Trophoblast cell (in vitro differentiated cells and primary cell): ENCODE measurements at regions not wholly inside any gene's neighbourhood (a gene's known extent, or its start where the extent isn't known, plus 50 kb on each side); places are given as distances from the start of the nearest gene placed in this dataset.

Source experiments
- DNase-seq, 2 donors: peaks; one replicate each; pipeline ENCODE4 v3.0.0-alpha.2; 2016
- H2AFZ ChIP-seq: 2 replicates; pipeline ENCODE4 v1.6.1; 2013; ENCODE audit warnings: low read length, moderate library complexity, mild to moderate bottlenecking; ENCODE audit not compliant: insufficient read depth, poor library complexity
- H2AK5ac ChIP-seq: 2 replicates; pipeline ENCODE4 v1.6.1; 2013; ENCODE audit warnings: mild to moderate bottlenecking, low read length
- H2BK120ac ChIP-seq: 2 replicates; pipeline ENCODE4 v1.6.1; 2013; ENCODE audit warnings: low read length, mild to moderate bottlenecking, moderate library complexity; ENCODE audit not compliant: insufficient read depth, poor library complexity
- H2BK12ac ChIP-seq: 2 replicates; pipeline ENCODE4 v1.6.1; 2013; ENCODE audit warnings: mild to moderate bottlenecking, low read length, moderate library complexity
- H2BK5ac ChIP-seq: 2 replicates; pipeline ENCODE4 v1.6.1; 2013; ENCODE audit warnings: low read length, low read depth, moderate library complexity, mild to moderate bottlenecking; ENCODE audit not compliant: poor library complexity
- H3K14ac ChIP-seq: 2 replicates; pipeline ENCODE4 v1.6.1; 2013; ENCODE audit warnings: mild to moderate bottlenecking, low read length
- H3K18ac ChIP-seq: 2 replicates; pipeline ENCODE4 v1.6.1; 2013; ENCODE audit warnings: mild to moderate bottlenecking, low read length
- H3K23ac ChIP-seq: 2 replicates; pipeline ENCODE4 v1.6.1; 2013; ENCODE audit warnings: low read length
- H3K27ac ChIP-seq: 2 replicates; pipeline ENCODE4 v1.5.1; 2013; ENCODE audit warnings: low read depth, mild to moderate bottlenecking, inconsistent platforms, low read length, moderate library complexity
- H3K27me3 ChIP-seq: 2 replicates; pipeline ENCODE4 v1.6.1; 2013; ENCODE audit warnings: inconsistent platforms, mild to moderate bottlenecking, low read length, moderate library complexity; ENCODE audit not compliant: insufficient read depth
- H3K36me3 ChIP-seq, 2 experiments: 1 replicate in 1 of 2; 2 replicates in 1 of 2; pipeline ENCODE4 v1.6.1; 2013; ENCODE audit warnings: low read length in 2 of 2, mild to moderate bottlenecking in 2 of 2, moderate library complexity in 1 of 2; ENCODE audit not compliant: insufficient read depth in 2 of 2, control insufficient read depth in 1 of 2
- H3K4ac ChIP-seq: 2 replicates; pipeline ENCODE4 v1.6.1; 2013; ENCODE audit warnings: low read depth, mild to moderate bottlenecking, low read length, moderate library complexity
- H3K4me1 ChIP-seq, 2 experiments: 1 replicate in 1 of 2; 2 replicates in 1 of 2; pipeline ENCODE4 v1.6.1; 2013; ENCODE audit warnings: low read length in 2 of 2, mild to moderate bottlenecking in 2 of 2, moderate library complexity in 1 of 2; ENCODE audit not compliant: insufficient read depth in 2 of 2, control insufficient read depth in 1 of 2
- H3K4me2 ChIP-seq: 2 replicates; pipeline ENCODE4 v1.6.1; 2013; ENCODE audit warnings: inconsistent platforms, mild to moderate bottlenecking, low read length, moderate library complexity
- H3K4me3 ChIP-seq: 2 replicates; pipeline ENCODE4 v1.5.1; 2013; ENCODE audit warnings: mild to moderate bottlenecking, low read depth, low read length, inconsistent platforms
- H3K79me1 ChIP-seq: one replicate; pipeline ENCODE4 v1.6.1; 2013; ENCODE audit warnings: low read length
- H3K79me2 ChIP-seq: 2 replicates; pipeline ENCODE4 v1.6.1; 2013; ENCODE audit warnings: low read length, mild to moderate bottlenecking; ENCODE audit not compliant: control insufficient read depth, insufficient read depth, poor library complexity
- H3K9ac ChIP-seq: 2 replicates; pipeline ENCODE4 v1.6.1; 2013; ENCODE audit warnings: mild to moderate bottlenecking, low read length
- H3K9me3 ChIP-seq: 2 replicates; pipeline ENCODE4 v1.6.1; 2013; ENCODE audit warnings: low read depth, mild to moderate bottlenecking, control low read depth, inconsistent platforms, low read length; ENCODE audit not compliant: insufficient read depth
- H4K12ac ChIP-seq: 2 replicates; pipeline ENCODE4 v1.6.1; 2013; ENCODE audit warnings: low read depth, mild to moderate bottlenecking, low read length, moderate library complexity
- H4K8ac ChIP-seq: 2 replicates; pipeline ENCODE4 v1.6.1; 2013; ENCODE audit warnings: low read depth, mild to moderate bottlenecking, low read length, moderate library complexity
- H4K91ac ChIP-seq: one replicate; pipeline ENCODE4 v1.6.1; 2013; ENCODE audit warnings: low read depth, mild to moderate bottlenecking, low read length, moderate library complexity
- WGBS: extraction: QIAGEN DNeasy Blood & Tissue Kit; methylation state at CpG from one replicate; pipeline ENCODE4 v1.1.7; 2013; ENCODE audit warnings: missing lambda C conversion rate; ENCODE audit not compliant: insufficient read length, insufficient coverage; ENCODE audit errors: extremely low coverage; 5-methylcytosine and 5-hydroxymethylcytosine counted together

DNA sequence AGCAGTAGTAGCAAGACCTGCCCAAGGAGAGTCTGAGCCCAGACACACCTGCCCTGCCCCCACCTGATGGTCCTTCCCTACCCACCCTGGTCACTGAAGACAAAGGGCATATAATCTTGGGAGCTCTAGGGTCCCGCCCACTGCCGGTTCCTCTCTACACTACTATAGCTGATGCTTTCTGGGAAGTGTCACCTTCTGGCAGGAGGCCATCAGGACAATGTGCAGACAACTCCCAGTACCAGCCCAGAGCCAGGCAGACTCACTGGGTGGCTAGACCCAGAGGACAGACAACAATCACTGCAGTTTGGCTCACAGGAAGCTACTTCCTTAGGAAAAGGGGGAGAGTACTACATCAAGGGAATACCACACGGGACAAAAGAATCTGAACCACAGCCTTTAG is 312.7 kb downstream of the SPRY1 start:
- H2BK120ac ChIP-seq, result no peak overlapping the region
- H3K27me3 ChIP-seq, result no peaks in the 10 kb centered on the region
- no peak overlapping the region for H4K91ac ChIP-seq
- no peaks in the 10 kb centered on the region for H3K79me1 ChIP-seq
- peaks cover 7% of the 10 kb centered on the region for H3K9me3 ChIP-seq
- no peak overlapping the region for H3K23ac ChIP-seq
- no peaks in the 10 kb centered on the region for H3K79me2 ChIP-seq
- no peak overlapping the region for H2AK5ac ChIP-seq
- H3K4me2 ChIP-seq, result no peak overlapping the region
- no peak overlapping the region for H4K12ac ChIP-seq
- DNase-seq, result no peak
- no peak overlapping the region for H3K14ac ChIP-seq
- no peak overlapping the region for H3K9ac ChIP-seq
- no peak overlapping the region for H3K18ac ChIP-seq
- no peak overlapping the region for H3K4me3 ChIP-seq
- no CpG with 5 or more reads among the region's 3 CpGs for WGBS
- no peak overlapping the region for H4K8ac ChIP-seq
- H3K27ac ChIP-seq, result no peak overlapping the region
- H3K4me1 ChIP-seq, result no peaks in the 10 kb centered on the region
- H2AFZ ChIP-seq, result no peak overlapping the region
- H3K36me3 ChIP-seq, result no peaks in the 10 kb centered on the region
- H2BK5ac ChIP-seq, result no peak overlapping the region
- no peak overlapping the region for H2BK12ac ChIP-seq
- no peak overlapping the region for H3K4ac ChIP-seq

- no peaks in the 10 kb centered on the region for H3K36me3 ChIP-seq
- no peak overlapping the region for H4K8ac ChIP-seq
- DNase-seq, result no peak
- no peak overlapping the region for H3K4me2 ChIP-seq
- H2BK5ac ChIP-seq, result no peak overlapping the region
- no peak overlapping the region for H2AK5ac ChIP-seq
- H3K14ac ChIP-seq, result no peak overlapping the region
- no peak overlapping the region for H3K23ac ChIP-seq
- H3K79me2 ChIP-seq, result no peaks in the 10 kb centered on the region
- H3K4ac ChIP-seq, result no peak overlapping the region
- H2AFZ ChIP-seq, result no peak overlapping the region
- H3K4me3 ChIP-seq, result no peak overlapping the region
- no peaks in the 10 kb centered on the region for H3K79me1 ChIP-seq
- no peak overlapping the region for H3K18ac ChIP-seq
- no peak overlapping the region for H2BK120ac ChIP-seq
- H3K9me3 ChIP-seq, result no peaks in the 10 kb centered on the region
- no peak overlapping the region for H4K91ac ChIP-seq
- H2BK12ac ChIP-seq, result no peak overlapping the region
- no CpG with 5 or more reads among the region's 1 CpG for WGBS
- H4K12ac ChIP-seq, result no peak overlapping the region
- no peak overlapping the region for H3K9ac ChIP-seq
- H3K4me1 ChIP-seq, result no peaks in the 10 kb centered on the region
- no peaks in the 10 kb centered on the region for H3K27me3 ChIP-seq
- no peak overlapping the region for H3K27ac ChIP-seq
Observed at GRCh38 chr4:123731035-123731434, 334.4 kb downstream of the SPRY1 start.

DNA sequence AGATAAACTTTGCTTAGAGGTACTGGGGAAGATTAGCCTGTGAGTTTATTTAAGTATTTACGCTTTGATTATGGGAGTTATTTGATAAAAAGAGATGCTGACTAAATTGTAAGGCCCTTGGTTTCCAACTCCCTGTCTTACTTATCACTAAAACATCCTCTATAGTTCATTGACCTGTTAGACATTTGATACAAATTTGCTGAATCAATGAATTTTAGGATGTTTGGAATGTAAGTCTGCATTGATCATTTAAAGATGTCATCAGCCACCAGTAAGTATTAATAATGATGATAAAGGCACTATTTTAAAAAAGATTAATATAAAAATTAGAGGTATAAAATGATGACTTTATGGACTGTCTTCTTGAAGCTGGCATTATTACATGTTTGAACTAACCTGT is 340.6 kb downstream of the SPRY1 start:
- no peak overlapping the region for H3K14ac ChIP-seq
- H3K79me1 ChIP-seq, result no peaks in the 10 kb centered on the region
- no peaks in the 10 kb centered on the region for H3K9me3 ChIP-seq
- no peak overlapping the region for H2BK5ac ChIP-seq
- no peak overlapping the region for H3K4me3 ChIP-seq
- H3K9ac ChIP-seq, result no peak overlapping the region
- DNase-seq, result no peak
- H3K36me3 ChIP-seq, result no peaks in the 10 kb centered on the region
- no peak overlapping the region for H4K91ac ChIP-seq
- H2AK5ac ChIP-seq, result no peak overlapping the region
- H3K79me2 ChIP-seq, result no peaks in the 10 kb centered on the region
- H4K12ac ChIP-seq, result no peak overlapping the region
- no peak overlapping the region for H2BK12ac ChIP-seq
- no peak overlapping the region for H3K23ac ChIP-seq
- H2AFZ ChIP-seq, result no peak overlapping the region
- WGBS, result no CpG with 5 or more reads among the region's 1 CpG
- H3K4me1 ChIP-seq, result no peaks in the 10 kb centered on the region
- no peak overlapping the region for H3K4me2 ChIP-seq
- H4K8ac ChIP-seq, result no peak overlapping the region
- no peak overlapping the region for H3K27ac ChIP-seq
- H3K27me3 ChIP-seq, result no peaks in the 10 kb centered on the region
- no peak overlapping the region for H2BK120ac ChIP-seq
- H3K4ac ChIP-seq, result no peak overlapping the region
- H3K18ac ChIP-seq, result no peak overlapping the region

- H2AK5ac ChIP-seq, result no peak overlapping the region
- no peak overlapping the region for H3K4me3 ChIP-seq
- no CpG with 5 or more reads among the region's 4 CpGs for WGBS
- no peaks in the 10 kb centered on the region for H3K27me3 ChIP-seq
- no peaks in the 10 kb centered on the region for H3K4me1 ChIP-seq
- H2BK120ac ChIP-seq, result no peak overlapping the region
- no peak overlapping the region for H3K9ac ChIP-seq
- no peak overlapping the region for H3K4ac ChIP-seq
- H4K8ac ChIP-seq, result no peak overlapping the region
- no peak overlapping the region for H3K18ac ChIP-seq
- H2AFZ ChIP-seq, result no peak overlapping the region
- H3K79me1 ChIP-seq, result no peaks in the 10 kb centered on the region
- no peak for DNase-seq
- no peak overlapping the region for H3K4me2 ChIP-seq
- H4K91ac ChIP-seq, result no peak overlapping the region
- no peak overlapping the region for H2BK12ac ChIP-seq
- no peak overlapping the region for H4K12ac ChIP-seq
- no peak overlapping the region for H3K23ac ChIP-seq
- no peak overlapping the region for H3K27ac ChIP-seq
- H3K79me2 ChIP-seq, result no peaks in the 10 kb centered on the region
- H2BK5ac ChIP-seq, result no peak overlapping the region
- no peak overlapping the region for H3K14ac ChIP-seq
- no peaks in the 10 kb centered on the region for H3K36me3 ChIP-seq
- H3K9me3 ChIP-seq, result no peaks in the 10 kb centered on the region
Observed at GRCh38 chr4:123739806-123740205, 343.2 kb downstream of the SPRY1 start.
